Thyroid gland (tissue), 4 donors: ENCODE measurements at regions not wholly inside any gene's neighbourhood (a gene's known extent, or its start where the extent isn't known, plus 50 kb on each side); places are given as distances from the start of the nearest gene placed in this dataset.

Source experiments
- DNase-seq, 2 donors: peaks; one replicate each; pipeline ENCODE4 v3.0.0-alpha.2; 2019
- H3K27ac ChIP-seq, 3 donors: fragments of 200-600 bp; sonication (generic); 1 replicate in 2 of 3; 2 replicates in 1 of 3; pipeline ENCODE4 v1.5.1; 2016 to 2019; ENCODE audit warnings: mild to moderate bottlenecking in 1 of 3, moderate library complexity in 1 of 3
- H3K27me3 ChIP-seq: fragments of 200-600 bp; sonication (generic); one replicate; pipeline ENCODE4 v1.5.1; 2019
- H3K36me3 ChIP-seq, 2 donors: fragments of 200-600 bp; sonication (generic); one replicate each; pipeline ENCODE4 v1.5.1; 2016 to 2019
- H3K4me1 ChIP-seq, 2 donors: fragments of 200-600 bp; sonication (generic); one replicate each; pipeline ENCODE4 v1.5.1; 2017 to 2019
- H3K4me3 ChIP-seq, 3 donors: fragments of 200-600 bp; sonication (generic); replicated peaks in 1 of 3; 1 replicate in 2 of 3; 2 replicates in 1 of 3; pipeline ENCODE4 v1.5.1; 2016; ENCODE audit warnings: mild to moderate bottlenecking in 1 of 3
- H3K9me3 ChIP-seq: fragments of 200-600 bp; sonication (generic); one replicate; pipeline ENCODE4 v1.5.1; 2017
- CTCF ChIP-seq, 6 experiments: fragments of 200-600 bp in 3 of 6; fragments of 450-650 bp in 3 of 6; sonication (generic) in 3 of 6; IDR thresholded peaks; one replicate each; pipeline ENCODE4 v1.5.1; 2016 to 2019; ENCODE audit warnings: antibody characterized with exemption in 6 of 6, mild to moderate bottlenecking in 2 of 6, inconsistent platforms in 1 of 6, moderate library complexity in 1 of 6
- POLR2A ChIP-seq, 2 donors: fragments of 450-650 bp; IDR thresholded peaks; one replicate each; pipeline ENCODE4 v1.6.1; 2017; ENCODE audit warnings: antibody characterized with exemption in 2 of 2, mild to moderate bottlenecking in 2 of 2, moderate library complexity in 1 of 2
- WGBS, 2 donors: methylation state at CpG; one replicate each; pipeline ENCODE4 v1.1.5; 2017; 5-methylcytosine and 5-hydroxymethylcytosine counted together
- intact Hi-C: fragments of 100-400 bp; cut with DNase I; formaldehyde crosslinking; loops from one replicate; pipeline ENCODE4 v1.15.1; 2023

- no peak overlapping the region for H3K27ac ChIP-seq
- H3K9me3 ChIP-seq = no peaks in the 10 kb centered on the region
- no peaks in the 10 kb centered on the region for H3K4me1 ChIP-seq
- no peak for DNase-seq
- 84 to 91% methylated on average over 3 of the region's 3 CpGs for WGBS, 2 donors
- intact Hi-C loops = no loop called here
- no peaks in the 10 kb centered on the region for H3K36me3 ChIP-seq
- H3K4me3 ChIP-seq = no peak overlapping the region
- TF ChIP-seq CTCF (IDR thresholded peaks at IDR 0.05) (no peak), POLR2A (IDR thresholded peaks at IDR 0.05) (no peak)
- no peaks in the 10 kb centered on the region for H3K27me3 ChIP-seq
Measured at GRCh38 chr2:105954891-105955290, 210.2 kb downstream of the NCK2 start.

GRCh38 chr2:105953942-105954341 lies 209.2 kb downstream of the NCK2 start:
- WGBS, 2 donors = 93 to 94% methylated on average over 4 of the region's 4 CpGs
- DNase-seq = no peak
- Histone ChIP-seq H3K9me3 (no peaks in the 10 kb centered on the region), H3K4me3 (no peak overlapping the region), H3K27me3 (no peaks in the 10 kb centered on the region), H3K36me3 (no peaks in the 10 kb centered on the region), H3K4me1 (no peaks in the 10 kb centered on the region), H3K27ac (no peak overlapping the region)
- intact Hi-C loops = no loop called here
- no peak for TF ChIP-seq POLR2A (IDR thresholded peaks at IDR 0.05)
- no peak for TF ChIP-seq CTCF (IDR thresholded peaks at IDR 0.05)

GRCh38 chr2:105952131-105952530 lies 207.4 kb downstream of the NCK2 start:
- Histone ChIP-seq H3K36me3 (no peaks in the 10 kb centered on the region), H3K9me3 (no peaks in the 10 kb centered on the region), H3K27ac (no peak overlapping the region), H3K4me1 (no peaks in the 10 kb centered on the region), H3K4me3 (no peak overlapping the region), H3K27me3 (no peaks in the 10 kb centered on the region)
- 69 to 76% methylated on average over 1 of the region's 1 CpG for WGBS, 2 donors
- intact Hi-C loops = no loop called here
- TF ChIP-seq CTCF (IDR thresholded peaks at IDR 0.05) = no peak
- TF ChIP-seq POLR2A (IDR thresholded peaks at IDR 0.05) = no peak
- no peak for DNase-seq

GRCh38 chr2:105951384-105951694 lies 206.6 kb downstream of the NCK2 start:
- DNase-seq = no peak
- Histone ChIP-seq H3K36me3 (no peaks in the 10 kb centered on the region), H3K4me1 (no peaks in the 10 kb centered on the region), H3K27ac (no peak overlapping the region), H3K4me3 (no peak overlapping the region), H3K27me3 (no peaks in the 10 kb centered on the region), H3K9me3 (no peaks in the 10 kb centered on the region)
- intact Hi-C loops = no loop called here
- WGBS, 2 donors = 84% methylated on average over 3 of the region's 3 CpGs
- no peak for TF ChIP-seq POLR2A (IDR thresholded peaks at IDR 0.05)
- TF ChIP-seq CTCF (IDR thresholded peaks at IDR 0.05) = no peak

GRCh38 chr2:105950521-105951383 lies 206.0 kb downstream of the NCK2 start:
- no peak overlapping the region for H3K27ac ChIP-seq
- no peak overlapping the region for H3K4me3 ChIP-seq
- no peak for TF ChIP-seq CTCF (IDR thresholded peaks at IDR 0.05)
- no peak for TF ChIP-seq POLR2A (IDR thresholded peaks at IDR 0.05)
- no peaks in the 10 kb centered on the region for H3K4me1 ChIP-seq
- H3K36me3 ChIP-seq = no peaks in the 10 kb centered on the region
- H3K27me3 ChIP-seq = no peaks in the 10 kb centered on the region
- intact Hi-C loops = no loop called here
- 79 to 82% methylated on average over 10 of the region's 10 CpGs for WGBS, 2 donors
- no peaks in the 10 kb centered on the region for H3K9me3 ChIP-seq
- no peak for DNase-seq
